H9 (cell line): ENCODE measurements at regions not wholly inside any gene's neighbourhood (a gene's known extent, or its start where the extent isn't known, plus 50 kb on each side); places are given as distances from the start of the nearest gene placed in this dataset.

Experiments used
- DNase-seq: peaks from one replicate; pipeline ENCODE4 v3.0.0-alpha.2; 2017
- H2AFZ ChIP-seq: one replicate; pipeline ENCODE4 v1.6.1; 2013; ENCODE audit warnings: mild to moderate bottlenecking, low read length, control low read depth, moderate library complexity
- H2AK5ac ChIP-seq: 2 replicates; pipeline ENCODE4 v1.6.1; 2013; ENCODE audit warnings: low read length, control low read depth, mixed read lengths; ENCODE audit not compliant: insufficient read length
- H2BK120ac ChIP-seq: one replicate; pipeline ENCODE4 v1.6.1; 2013; ENCODE audit warnings: low read depth, mild to moderate bottlenecking, low read length, control low read depth, inconsistent platforms; ENCODE audit not compliant: poor library complexity, severe bottlenecking
- H2BK12ac ChIP-seq: 2 replicates; pipeline ENCODE4 v1.6.1; 2013; ENCODE audit warnings: low read length, control low read depth, mixed read lengths, low read depth; ENCODE audit not compliant: insufficient read length
- H2BK15ac ChIP-seq: 2 replicates; pipeline ENCODE4 v1.6.1; 2013; ENCODE audit warnings: low read depth, low read length, control low read depth
- H2BK20ac ChIP-seq: one replicate; pipeline ENCODE4 v1.6.1; 2013; ENCODE audit warnings: low read depth, mild to moderate bottlenecking, low read length, control low read depth, inconsistent platforms; ENCODE audit not compliant: poor library complexity, severe bottlenecking
- H2BK5ac ChIP-seq: 2 replicates; pipeline ENCODE4 v1.6.1; 2013; ENCODE audit warnings: low read length, control low read depth, mixed read lengths; ENCODE audit not compliant: insufficient read length
- H3K14ac ChIP-seq: 2 replicates; pipeline ENCODE4 v1.6.1; 2013; ENCODE audit warnings: low read length, control low read depth; ENCODE audit not compliant: insufficient read depth
- H3K18ac ChIP-seq: 2 replicates; pipeline ENCODE4 v1.6.1; 2013; ENCODE audit warnings: low read depth, mild to moderate bottlenecking, mixed read lengths, low read length, control low read depth; ENCODE audit not compliant: insufficient read length
- H3K23ac ChIP-seq: 2 replicates; pipeline ENCODE4 v1.6.1; 2013; ENCODE audit warnings: low read length, control low read depth, mixed read lengths, low read depth; ENCODE audit not compliant: insufficient read length
- H3K23me2 ChIP-seq: 2 replicates; pipeline ENCODE4 v1.6.1; 2013; ENCODE audit warnings: low read depth, mild to moderate bottlenecking, mixed read lengths, low read length, control low read depth; ENCODE audit not compliant: insufficient read length, poor library complexity, severe bottlenecking
- H3K27ac ChIP-seq: 2 replicates; pipeline ENCODE4 v1.5.1; 2013; ENCODE audit warnings: low read length, control low read depth, mixed read lengths, low read depth; ENCODE audit not compliant: insufficient read length
- H3K27me3 ChIP-seq: 2 replicates; pipeline ENCODE4 v1.6.1; 2013; ENCODE audit warnings: low read length, control low read depth, inconsistent platforms; ENCODE audit not compliant: insufficient read depth
- H3K4ac ChIP-seq: 2 replicates; pipeline ENCODE4 v1.6.1; 2013; ENCODE audit warnings: low read depth, mild to moderate bottlenecking, control low read depth, inconsistent platforms, low read length, moderate library complexity
- H3K4me1 ChIP-seq: 2 replicates; pipeline ENCODE4 v1.6.1; 2013; ENCODE audit warnings: low read length, control low read depth, inconsistent platforms; ENCODE audit not compliant: insufficient read depth
- H3K4me2 ChIP-seq: 2 replicates; pipeline ENCODE4 v1.6.1; 2013; ENCODE audit warnings: low read length, control low read depth, mixed read lengths; ENCODE audit not compliant: insufficient read length, insufficient read depth
- H3K56ac ChIP-seq: 2 replicates; pipeline ENCODE4 v1.6.1; 2013; ENCODE audit warnings: low read depth, mild to moderate bottlenecking, mixed read lengths, low read length, control low read depth; ENCODE audit not compliant: insufficient read length
- H3K79me1 ChIP-seq: 2 replicates; pipeline ENCODE4 v1.6.1; 2013; ENCODE audit warnings: low read depth, mild to moderate bottlenecking, moderate library complexity, low read length, control low read depth, inconsistent platforms; ENCODE audit not compliant: insufficient read depth, poor library complexity, severe bottlenecking
- H3K79me2 ChIP-seq: 2 replicates; pipeline ENCODE4 v1.6.1; 2013; ENCODE audit warnings: low read length, control low read depth, inconsistent platforms; ENCODE audit not compliant: insufficient read depth
- H3K9ac ChIP-seq: 2 replicates; pipeline ENCODE4 v1.6.1; 2013; ENCODE audit warnings: low read length, control low read depth, mixed read lengths; ENCODE audit not compliant: insufficient read length; ENCODE audit errors: extremely low read depth
- H3K9me3 ChIP-seq: one replicate; pipeline ENCODE4 v1.6.1; 2013; ENCODE audit warnings: low read depth, low read length, inconsistent platforms; ENCODE audit not compliant: control insufficient read depth
- H3T11ph ChIP-seq: one replicate; pipeline ENCODE4 v1.6.1; 2013; ENCODE audit warnings: mild to moderate bottlenecking, low read length, control low read depth, inconsistent platforms
- H4K20me1 ChIP-seq: one replicate; pipeline ENCODE4 v1.6.1; 2013; ENCODE audit not compliant: control insufficient read depth, insufficient read length, insufficient read depth
- H4K5ac ChIP-seq: 2 replicates; pipeline ENCODE4 v1.6.1; 2013; ENCODE audit warnings: low read depth, mild to moderate bottlenecking, mixed read lengths, low read length, control low read depth; ENCODE audit not compliant: insufficient read length
- H4K8ac ChIP-seq: replicated peaks from 2 replicates; pipeline ENCODE4 v1.6.1; 2013; ENCODE audit warnings: low read length, control low read depth, mixed read lengths, low read depth; ENCODE audit not compliant: insufficient read length
- H4K91ac ChIP-seq: 2 replicates; pipeline ENCODE4 v1.6.1; 2013; ENCODE audit warnings: low read depth, mild to moderate bottlenecking, moderate library complexity, mixed read lengths, low read length, control low read depth; ENCODE audit not compliant: insufficient read length
- H3K27ac Mint-ChIP-seq, 3 experiments: 2 replicates in 2 of 3; 3 replicates in 1 of 3; pipeline ENCODE4 v1.8.0; 2020 to 2021; ENCODE audit warnings: mixed read lengths in 3 of 3, mild to moderate bottlenecking in 1 of 3, moderate library complexity in 1 of 3
- H3K27me3 Mint-ChIP-seq: 2 replicates; pipeline ENCODE4 v1.8.0; 2021; ENCODE audit warnings: low read depth, mild to moderate bottlenecking, moderate library complexity, mixed read lengths
- H3K36me3 Mint-ChIP-seq, 3 experiments: 2 replicates in 2 of 3; 3 replicates in 1 of 3; pipeline ENCODE4 v1.8.0; 2020 to 2021; ENCODE audit warnings: low read depth in 3 of 3, mixed read lengths in 3 of 3; ENCODE audit not compliant: insufficient read depth in 1 of 3
- H3K4me1 Mint-ChIP-seq, 2 experiments: 2 replicates each; pipeline ENCODE4 v1.8.0; 2020; ENCODE audit warnings: mixed read lengths in 2 of 2
- H3K4me3 Mint-ChIP-seq, 2 experiments: 2 replicates in 1 of 2; 3 replicates in 1 of 2; pipeline ENCODE4 v1.8.0; 2020 to 2021; ENCODE audit warnings: mild to moderate bottlenecking in 2 of 2, mixed read lengths in 2 of 2, moderate library complexity in 1 of 2
- H3K9me3 Mint-ChIP-seq, 2 experiments: 2 replicates in 1 of 2; 3 replicates in 1 of 2; pipeline ENCODE4 v1.8.0; 2020; ENCODE audit warnings: mild to moderate bottlenecking in 2 of 2, mixed read lengths in 2 of 2, moderate library complexity in 1 of 2
- CTCF ChIP-seq: fragments of 200-600 bp; sonication (generic); conservative IDR thresholded peaks from 3 replicates; pipeline ENCODE4 v1.8.0; 2021; ENCODE audit warnings: antibody characterized with exemption, mild to moderate bottlenecking

- no peaks in the 10 kb centered on the region for H3K4me1 ChIP-seq
- no peaks in the 10 kb centered on the region for H3K9me3 ChIP-seq
- H2BK12ac ChIP-seq: no peak overlapping the region
- H4K8ac ChIP-seq: no peak overlapping the region
- H4K5ac ChIP-seq: no peak overlapping the region
- no peak overlapping the region for H3K56ac ChIP-seq
- H3K23ac ChIP-seq: no peak overlapping the region
- H3T11ph ChIP-seq: no peak overlapping the region
- H4K91ac ChIP-seq: no peak overlapping the region
- DNase-seq: no peak
- no peaks in the 10 kb centered on the region for H3K4me1 Mint-ChIP-seq
- no peak overlapping the region for H2AK5ac ChIP-seq
- H4K20me1 ChIP-seq: no peaks in the 10 kb centered on the region
- H3K27ac Mint-ChIP-seq: no peak overlapping the region
- H3K4me2 ChIP-seq: no peak overlapping the region
- H3K27me3 ChIP-seq: no peaks in the 10 kb centered on the region
- no peak overlapping the region for H3K18ac ChIP-seq
- H3K79me2 ChIP-seq: no peaks in the 10 kb centered on the region
- no peak overlapping the region for H3K9ac ChIP-seq
- no peak for TF ChIP-seq CTCF
- H3K4me3 Mint-ChIP-seq: no peak overlapping the region
- H2BK15ac ChIP-seq: no peak overlapping the region
- H3K4ac ChIP-seq: no peak overlapping the region
- no peak overlapping the region for H3K27ac ChIP-seq
- H3K9me3 Mint-ChIP-seq: no peaks in the 10 kb centered on the region
- H2BK20ac ChIP-seq: no peak overlapping the region
- no peak overlapping the region for H2AFZ ChIP-seq
- no peaks in the 10 kb centered on the region; the same call in 1 of the 2 replicates for H3K27me3 Mint-ChIP-seq
- no peaks in the 10 kb centered on the region for H3K36me3 Mint-ChIP-seq
- H3K23me2 ChIP-seq: no peaks in the 10 kb centered on the region
- H2BK120ac ChIP-seq: no peak overlapping the region
- H3K79me1 ChIP-seq: no peaks in the 10 kb centered on the region
- no peak overlapping the region for H2BK5ac ChIP-seq
- H3K14ac ChIP-seq: no peak overlapping the region
Observed at GRCh38 chr4:30614771-30615170, 105.4 kb upstream of the PCDH7 start.
